ENCODE measurements at regions not wholly inside any gene's neighbourhood (a gene's known extent, or its start where the extent isn't known, plus 50 kb on each side); places are given as distances from the start of the nearest gene placed in this dataset.

DNA sequence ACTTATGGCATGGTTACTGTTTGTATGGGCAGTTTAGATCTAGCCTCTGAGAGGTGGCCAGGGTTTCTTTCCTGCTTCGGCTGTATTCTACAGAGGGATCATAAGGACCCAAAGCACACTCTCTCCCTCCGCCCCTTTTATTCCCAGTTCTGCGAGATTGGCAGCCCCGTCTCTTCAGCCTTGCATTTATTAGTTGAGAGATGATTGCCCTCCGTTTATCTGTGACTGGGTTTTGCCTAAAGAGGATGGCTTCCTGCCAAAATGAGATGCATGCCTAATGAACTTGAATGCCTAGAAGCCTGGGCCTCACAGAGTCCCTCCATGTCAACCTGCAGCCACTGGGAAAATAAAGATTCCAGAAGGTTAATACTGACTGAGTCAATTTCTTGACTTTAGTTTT, 97.1 kb upstream of the CHL1 start:
- TF ChIP-seq CTCF (IDR thresholded peaks at IDR 0.05) (no peak), POLR2A (IDR thresholded peaks at IDR 0.05; ENCODE audit: low read depth) (no peak), EP300 (IDR thresholded peaks at IDR 0.05) (no peak), POLR2AphosphoS5 (IDR thresholded peaks at IDR 0.05) (no peak)
